Prostate gland (tissue), 1 donor: ENCODE measurements at regions not wholly inside any gene's neighbourhood (a gene's known extent, or its start where the extent isn't known, plus 50 kb on each side); places are given as distances from the start of the nearest gene placed in this dataset.

Experiments
- POLR2A ChIP-seq: fragments of 450-650 bp; IDR thresholded peaks from one replicate; pipeline ENCODE4 v1.6.1; 2016; ENCODE audit warnings: antibody characterized with exemption, mild to moderate bottlenecking
- POLR2AphosphoS5 ChIP-seq: sonication (generic); formaldehyde crosslinking; IDR thresholded peaks from one replicate; pipeline ENCODE4 v1.6.1; 2017; ENCODE audit warnings: antibody characterized with exemption

GRCh38 chr2:15772086-15772595 lies 168.2 kb upstream of the MYCN start:
- TF ChIP-seq POLR2AphosphoS5 (no peak), POLR2A (no peak)
